ENCODE measurements at regions not wholly inside any gene's neighbourhood (a gene's known extent, or its start where the extent isn't known, plus 50 kb on each side); places are given as distances from the start of the nearest gene placed in this dataset.

DNA sequence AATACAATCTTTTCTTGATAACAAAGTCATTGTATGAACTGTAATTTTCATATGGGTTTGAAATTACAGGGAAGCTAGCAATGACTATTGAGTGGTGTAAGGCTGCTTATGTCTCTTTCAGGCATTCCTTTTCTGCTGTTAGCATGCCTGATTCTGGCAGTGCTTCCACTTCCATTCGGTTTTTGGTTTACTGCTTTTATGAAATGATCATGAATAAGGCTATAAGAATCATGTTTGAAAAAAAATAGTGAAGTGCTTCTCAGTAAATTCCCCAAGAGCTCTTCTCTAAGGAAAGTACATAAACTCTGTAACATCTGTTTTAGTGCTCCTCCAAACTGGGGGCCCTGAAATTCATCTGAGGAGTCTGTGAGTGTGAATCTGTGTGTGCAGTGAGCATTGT lies 434.0 kb upstream of the RGS6 start:
- DNase-seq (ENCODE audit: low read depth, low spot score): peak; percentile 55
- TF ChIP-seq CTCF (IDR thresholded peaks at IDR 0.05; ENCODE audit: low read depth, low read length): no peak
- in situ Hi-C loops (cut with HindIII; ENCODE audit: low sequenced_read_pairs): no loop called here
- no peak overlapping the region for H3K4me3 ChIP-seq (ENCODE audit: low read depth, low read length)

GRCh38 chr14:71499018-71499417 lies 433.2 kb upstream of the RGS6 start:
- no peak overlapping the region for H3K4me3 ChIP-seq (ENCODE audit: low read depth, low read length)
- in situ Hi-C loops (cut with HindIII; ENCODE audit: low sequenced_read_pairs): no loop called here
- DNase-seq (ENCODE audit: low read depth, low spot score): no peak
- no peak for TF ChIP-seq CTCF (IDR thresholded peaks at IDR 0.05; ENCODE audit: low read depth, low read length)

- no peak overlapping the region for H3K4me3 ChIP-seq (ENCODE audit: low read depth, low read length)
- DNase-seq (ENCODE audit: low read depth, low spot score): no peak
- TF ChIP-seq CTCF (IDR thresholded peaks at IDR 0.05; ENCODE audit: low read depth, low read length): no peak
- in situ Hi-C loops (cut with HindIII; ENCODE audit: low sequenced_read_pairs): no loop called here
Observed at GRCh38 chr14:71507681-71508080, 424.5 kb upstream of the RGS6 start.

GRCh38 chr14:71508901-71509300 lies 423.3 kb upstream of the RGS6 start:
- in situ Hi-C loops (cut with HindIII; ENCODE audit: low sequenced_read_pairs): no loop called here
- TF ChIP-seq CTCF (IDR thresholded peaks at IDR 0.05; ENCODE audit: low read depth, low read length): no peak
- no peak overlapping the region for H3K4me3 ChIP-seq (ENCODE audit: low read depth, low read length)
- DNase-seq (ENCODE audit: low read depth, low spot score): no peak

DNA sequence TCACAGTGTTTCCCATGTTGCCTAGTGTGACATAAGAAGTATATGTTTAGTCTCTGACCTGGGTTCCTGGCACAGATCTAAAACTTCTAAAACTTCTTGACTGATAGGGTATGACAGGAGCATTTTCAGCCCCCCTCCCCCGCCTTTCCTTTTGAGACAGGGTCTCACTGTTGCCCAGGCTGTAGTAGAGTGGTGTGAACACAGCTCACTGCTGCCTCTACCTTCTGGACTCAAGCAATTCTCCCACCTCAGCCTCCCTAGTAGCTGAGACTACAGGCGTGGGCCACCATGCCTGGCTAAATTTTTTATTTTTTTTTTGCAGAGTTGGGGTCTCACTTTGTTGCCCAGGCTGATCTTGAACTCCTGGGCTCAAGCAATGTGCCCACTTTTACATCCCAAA lies 421.1 kb upstream of the RGS6 start:
- no peak for DNase-seq (ENCODE audit: low read depth, low spot score)
- no peak overlapping the region for H3K4me3 ChIP-seq (ENCODE audit: low read depth, low read length)
- in situ Hi-C loops (cut with HindIII; ENCODE audit: low sequenced_read_pairs): no loop called here
- TF ChIP-seq CTCF (IDR thresholded peaks at IDR 0.05; ENCODE audit: low read depth, low read length): no peak

DNA sequence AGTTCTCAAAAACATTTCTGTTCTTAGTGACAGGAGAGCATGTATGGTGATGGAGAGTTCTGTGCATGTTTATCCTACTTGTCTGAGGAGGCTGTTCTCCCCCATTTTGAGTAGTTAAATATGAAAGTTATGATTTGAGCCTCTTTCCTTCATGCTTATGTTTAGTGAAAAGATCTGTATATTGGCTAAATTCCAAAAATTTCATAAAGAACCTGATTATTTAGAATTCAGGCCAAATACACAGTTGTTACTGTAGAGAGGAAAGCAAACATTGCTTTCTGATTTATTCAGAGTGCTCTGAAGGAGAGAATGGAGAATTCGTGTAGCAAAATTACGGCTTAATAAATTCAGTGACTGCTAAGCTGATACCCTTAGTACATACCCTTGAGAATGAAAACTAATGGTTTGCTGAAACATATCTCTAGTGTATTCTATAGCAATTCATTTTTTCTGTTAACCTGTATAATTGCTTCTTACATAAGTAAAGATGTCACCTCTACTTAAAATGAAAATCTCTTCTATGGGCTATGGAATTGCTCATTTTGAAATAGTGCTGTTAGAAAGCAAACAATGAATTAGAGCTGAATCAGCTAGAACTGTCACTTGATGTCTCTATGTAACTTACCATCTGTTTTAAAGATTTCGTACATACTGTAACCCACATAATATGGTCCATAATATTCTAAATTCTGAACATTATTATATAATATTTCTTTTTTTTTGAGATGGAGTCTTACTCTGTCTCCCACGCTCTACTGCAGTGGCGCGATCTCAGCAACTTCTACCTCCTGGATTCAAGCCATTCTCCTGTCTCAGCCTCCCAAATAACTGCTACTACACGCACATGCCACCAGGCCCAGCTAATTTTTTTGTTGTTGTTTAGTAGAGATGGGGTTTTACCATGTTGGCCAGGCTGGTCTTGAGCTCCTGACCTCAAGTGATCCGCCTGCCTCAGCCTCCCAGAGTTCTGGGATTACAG lies 417.0 kb upstream of the RGS6 start:
- DNase-seq (ENCODE audit: low read depth, low spot score): no peak
- TF ChIP-seq CTCF (IDR thresholded peaks at IDR 0.05; ENCODE audit: low read depth, low read length): no peak
- in situ Hi-C loops (cut with HindIII; ENCODE audit: low sequenced_read_pairs): no loop called here
- H3K4me3 ChIP-seq (ENCODE audit: low read depth, low read length): no peak overlapping the region

Measured in astrocyte of the spinal cord (primary cell).